Mesothelial cell of epicardium (in vitro differentiated cells): ENCODE measurements at regions not wholly inside any gene's neighbourhood (a gene's known extent, or its start where the extent isn't known, plus 50 kb on each side); places are given as distances from the start of the nearest gene placed in this dataset.

Experiments used
- DNase-seq, 2 experiments: peaks; one replicate each; pipeline ENCODE4 v3.0.0; 2021; ENCODE audit warnings: low spot score in 2 of 2; ENCODE audit not compliant: unreplicated experiment in 2 of 2
- H3K27ac Mint-ChIP-seq: 2 replicates; pipeline ENCODE4 v1.8.0; 2021; ENCODE audit warnings: mixed read lengths
- H3K27me3 Mint-ChIP-seq: 2 replicates; pipeline ENCODE4 v1.8.0; 2021; ENCODE audit warnings: low read depth, mixed read lengths
- H3K36me3 Mint-ChIP-seq: 2 replicates; pipeline ENCODE4 v1.8.0; 2021; ENCODE audit warnings: mixed read lengths
- H3K4me1 Mint-ChIP-seq: 2 replicates; pipeline ENCODE4 v1.8.0; 2021; ENCODE audit warnings: mixed read lengths
- H3K4me3 Mint-ChIP-seq: 2 replicates; pipeline ENCODE4 v1.8.0; 2021; ENCODE audit warnings: mild to moderate bottlenecking, moderate library complexity, mixed read lengths
- H3K9me3 Mint-ChIP-seq: 2 replicates; pipeline ENCODE4 v1.8.0; 2021; ENCODE audit warnings: mixed read lengths
- CTCF ChIP-seq: fragments of 200-600 bp; sonication (generic); IDR thresholded peaks from one replicate; pipeline ENCODE4 v1.5.0; 2021; ENCODE audit warnings: antibody characterized with exemption; ENCODE audit not compliant: unreplicated experiment

GRCh38 chr3:152976239-152976638 lies 141.3 kb downstream of the P2RY1 start:
- H3K27me3 Mint-ChIP-seq = no peaks in the 10 kb centered on the region
- peaks cover 9% of the 10 kb centered on the region for H3K9me3 Mint-ChIP-seq
- H3K36me3 Mint-ChIP-seq = no peaks in the 10 kb centered on the region
- no peak overlapping the region for H3K27ac Mint-ChIP-seq
- no peak for TF ChIP-seq CTCF
- H3K4me3 Mint-ChIP-seq = no peak overlapping the region
- DNase-seq = no peak
- H3K4me1 Mint-ChIP-seq = peaks cover 4% of the 10 kb centered on the region

GRCh38 chr3:152977366-152977765 lies 142.4 kb downstream of the P2RY1 start:
- no peaks in the 10 kb centered on the region for H3K36me3 Mint-ChIP-seq
- no peak overlapping the region for H3K4me3 Mint-ChIP-seq
- no peak overlapping the region for H3K27ac Mint-ChIP-seq
- TF ChIP-seq CTCF = no peak
- no peaks in the 10 kb centered on the region for H3K27me3 Mint-ChIP-seq
- peaks cover 17% of the 10 kb centered on the region for H3K9me3 Mint-ChIP-seq
- peaks cover 4% of the 10 kb centered on the region for H3K4me1 Mint-ChIP-seq
- no peak for DNase-seq

GRCh38 chr3:152978152-152978551 lies 143.2 kb downstream of the P2RY1 start:
- TF ChIP-seq CTCF = no peak
- Mint-ChIP-seq H3K4me3 (no peak overlapping the region), H3K9me3 (peaks cover 22% of the 10 kb centered on the region), H3K27ac (no peak overlapping the region), H3K27me3 (no peaks in the 10 kb centered on the region), H3K36me3 (no peaks in the 10 kb centered on the region), H3K4me1 (peaks cover 4% of the 10 kb centered on the region)
- no peak for DNase-seq

GRCh38 chr3:152997526-152997925 lies 162.6 kb downstream of the P2RY1 start:
- no peaks in the 10 kb centered on the region for H3K9me3 Mint-ChIP-seq
- no peak overlapping the region for H3K27ac Mint-ChIP-seq
- no peak for DNase-seq
- H3K4me1 Mint-ChIP-seq = no peaks in the 10 kb centered on the region
- H3K27me3 Mint-ChIP-seq = no peaks in the 10 kb centered on the region
- H3K4me3 Mint-ChIP-seq = no peak overlapping the region
- TF ChIP-seq CTCF = no peak
- no peaks in the 10 kb centered on the region for H3K36me3 Mint-ChIP-seq

- Mint-ChIP-seq H3K27me3 (no peaks in the 10 kb centered on the region), H3K4me1 (no peaks in the 10 kb centered on the region), H3K36me3 (no peaks in the 10 kb centered on the region), H3K9me3 (no peaks in the 10 kb centered on the region), H3K27ac (no peak overlapping the region), H3K4me3 (no peak overlapping the region)
- TF ChIP-seq CTCF = no peak
- no peak for DNase-seq
Observed at GRCh38 chr3:152998591-152998990, 163.4 kb upstream of the RAP2B start.

- TF ChIP-seq CTCF = no peak
- H3K36me3 Mint-ChIP-seq = no peaks in the 10 kb centered on the region
- no peak overlapping the region for H3K4me3 Mint-ChIP-seq
- H3K4me1 Mint-ChIP-seq = no peaks in the 10 kb centered on the region
- H3K27ac Mint-ChIP-seq = no peak overlapping the region
- no peaks in the 10 kb centered on the region for H3K9me3 Mint-ChIP-seq
- no peaks in the 10 kb centered on the region for H3K27me3 Mint-ChIP-seq
- DNase-seq = no peak
Observed at GRCh38 chr3:153000325-153000724, 161.7 kb upstream of the RAP2B start.
